GM18951 (cell line): ENCODE measurements at regions not wholly inside any gene's neighbourhood (a gene's known extent, or its start where the extent isn't known, plus 50 kb on each side); places are given as distances from the start of the nearest gene placed in this dataset.
"Not testable (repeated sequence)": the region's sequence is repeated elsewhere in the genome, so short reads cannot be mapped to it uniquely, and the experiment has no call there.

Experiments
- POLR2A ChIP-seq: IDR thresholded peaks from 4 replicates; pipeline ENCODE4 v1.6.1; 2011; ENCODE audit warnings: mild to moderate bottlenecking; ENCODE audit not compliant: insufficient read length, insufficient read depth; ENCODE audit errors: extremely low read depth
- in situ Hi-C: fragments of 300-500 bp; cut with MboI; formaldehyde crosslinking; loops from one replicate; pipeline ENCODE4 v1.12.0; 2022; ENCODE audit warnings: low sequenced_read_pairs, mixed read lengths, inconsistent platforms; ENCODE audit not compliant: unreplicated experiment

DNA sequence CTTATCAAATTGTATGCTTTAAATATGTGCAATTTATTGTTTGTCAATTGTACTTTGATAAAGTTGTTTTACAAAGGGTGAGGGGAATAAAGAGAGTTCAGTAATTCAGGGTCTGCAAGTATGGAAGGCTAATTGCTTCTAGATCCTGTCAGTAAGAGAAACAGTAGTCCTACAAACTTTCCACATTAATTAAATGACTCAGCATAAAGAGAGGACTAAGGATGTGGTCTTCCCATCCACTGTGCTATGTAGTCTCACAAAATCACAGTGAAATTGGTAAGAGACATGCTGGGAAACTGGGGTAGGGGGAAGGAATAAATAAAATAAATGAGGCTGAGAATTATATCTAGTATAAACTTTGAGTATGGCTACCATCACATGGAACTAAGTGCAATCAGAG, 130.2 kb upstream of the PKP2 start:
- TF ChIP-seq POLR2A = no peak
- in situ Hi-C loops = no loop called here

DNA sequence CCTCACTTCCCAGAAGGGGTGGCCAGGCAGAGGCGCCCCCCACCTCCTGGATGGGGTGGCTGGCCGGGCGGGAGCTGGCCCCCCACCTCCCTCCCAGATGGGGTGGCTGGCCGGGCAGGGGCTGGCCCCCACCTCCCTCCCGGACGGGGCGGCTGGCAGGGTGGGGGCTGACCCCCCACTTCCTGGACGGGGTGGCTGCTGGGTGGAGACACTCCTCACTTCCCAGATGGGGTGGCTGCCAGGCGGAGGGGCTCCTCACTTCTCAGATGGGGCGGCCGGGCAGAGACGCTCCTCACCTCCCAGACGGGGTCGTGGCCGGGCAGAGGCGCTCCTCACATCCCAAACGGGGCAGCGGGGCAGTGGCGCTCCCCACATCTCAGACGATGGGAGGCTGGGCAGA, 126.1 kb upstream of the PKP2 start:
- in situ Hi-C loops = not testable (repeated sequence)

DNA sequence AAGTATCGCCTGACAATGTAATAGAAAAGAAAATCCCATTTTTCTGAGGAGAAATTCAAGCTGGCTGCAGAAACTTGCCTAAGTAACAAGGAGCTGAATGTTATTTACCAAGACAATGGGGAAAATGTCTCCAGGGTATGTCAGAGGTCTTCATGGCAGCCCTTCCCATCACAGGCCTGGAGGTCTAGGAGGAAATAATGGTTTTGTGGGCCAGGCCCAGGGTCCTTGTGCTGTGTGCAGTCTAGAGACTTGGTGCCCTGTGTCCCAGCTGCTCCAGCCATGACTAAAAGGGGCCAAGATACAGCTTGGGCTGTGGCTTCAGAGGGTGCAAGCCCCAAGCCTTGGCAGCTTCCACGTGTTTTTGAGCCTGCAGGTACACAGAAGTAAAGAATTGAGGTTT, 120.5 kb upstream of the PKP2 start:
- in situ Hi-C loops = not testable (repeated sequence)

DNA sequence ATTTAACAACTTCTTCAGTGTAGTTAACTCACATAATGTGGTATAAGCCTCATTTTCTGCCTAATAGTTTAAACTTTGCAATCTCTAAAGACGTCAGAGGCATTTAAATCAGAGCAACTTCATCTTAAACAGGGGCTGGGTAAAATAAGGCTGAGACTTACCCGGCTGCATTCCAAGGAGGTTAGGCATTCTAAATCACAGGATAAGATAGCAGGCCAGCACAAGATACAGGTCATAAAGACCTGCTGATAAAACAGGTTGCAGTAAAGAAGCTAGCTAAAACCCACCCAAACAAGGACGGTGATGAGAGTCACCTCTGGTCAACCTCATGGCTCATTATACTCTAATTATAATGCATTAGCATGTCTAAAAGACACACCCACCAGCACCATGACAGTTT, 115.6 kb upstream of the PKP2 start:
- in situ Hi-C loops = no loop called here
- TF ChIP-seq POLR2A = no peak

DNA sequence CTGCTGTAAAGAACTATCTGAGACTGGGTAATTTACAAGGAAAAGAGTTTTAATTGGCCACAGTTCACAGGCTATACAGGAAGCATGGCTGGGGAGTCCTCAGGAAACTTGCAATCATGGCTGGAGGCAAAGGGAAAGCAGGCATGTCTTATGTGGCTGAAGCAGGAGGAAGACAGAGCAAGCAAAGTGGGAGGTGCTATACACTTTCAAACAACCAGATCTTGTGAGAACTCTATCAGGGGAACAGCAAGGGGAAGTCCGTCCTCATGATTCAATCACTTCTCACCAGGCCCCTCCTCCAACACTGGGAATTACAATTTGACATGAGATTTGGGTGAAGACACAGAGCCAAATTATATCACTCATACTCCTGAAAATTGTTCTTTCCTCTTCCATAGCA, 109.5 kb upstream of the PKP2 start:
- in situ Hi-C loops = no loop called here
- TF ChIP-seq POLR2A = no peak

DNA sequence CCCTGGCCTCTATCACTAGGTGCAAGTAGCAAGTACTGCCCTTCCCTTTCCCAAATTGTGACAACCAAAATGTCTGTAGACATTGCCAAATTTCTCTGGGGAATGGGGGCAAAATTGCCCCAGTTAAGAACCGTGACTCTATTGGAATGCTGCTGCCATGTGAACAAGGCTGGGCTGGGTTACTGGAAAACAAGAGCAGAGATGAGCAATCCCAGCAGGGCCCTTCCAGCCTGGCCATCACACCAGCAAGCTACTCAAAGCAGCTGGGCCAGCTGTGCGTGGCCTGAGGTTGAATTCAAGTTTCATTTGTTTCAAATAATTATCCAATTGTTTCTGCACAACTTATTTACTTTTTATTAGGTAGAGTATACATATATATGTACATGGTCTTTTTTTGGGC, 103.4 kb upstream of the PKP2 start:
- in situ Hi-C loops = no loop called here
- no peak for TF ChIP-seq POLR2A

DNA sequence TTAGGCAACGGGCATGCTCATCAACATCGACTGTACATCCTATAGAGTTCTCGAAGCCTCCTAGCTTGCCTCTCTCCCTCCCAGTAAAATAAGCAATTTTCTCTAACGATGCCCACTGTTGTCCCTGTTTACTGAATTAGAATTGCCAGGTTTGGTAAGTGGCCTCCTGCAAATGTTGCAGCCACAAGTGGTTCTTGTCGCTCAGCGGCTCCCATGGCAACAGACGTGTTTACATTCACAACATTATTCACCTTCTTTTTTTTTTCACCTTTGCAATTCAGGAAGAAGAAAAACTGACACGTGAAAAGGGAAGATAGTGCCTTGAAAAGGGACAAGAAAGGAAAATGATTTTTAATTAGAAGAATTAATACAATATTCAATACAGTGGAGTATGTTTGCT, 100.9 kb upstream of the PKP2 start:
- in situ Hi-C loops = no loop called here
- no peak for TF ChIP-seq POLR2A

DNA sequence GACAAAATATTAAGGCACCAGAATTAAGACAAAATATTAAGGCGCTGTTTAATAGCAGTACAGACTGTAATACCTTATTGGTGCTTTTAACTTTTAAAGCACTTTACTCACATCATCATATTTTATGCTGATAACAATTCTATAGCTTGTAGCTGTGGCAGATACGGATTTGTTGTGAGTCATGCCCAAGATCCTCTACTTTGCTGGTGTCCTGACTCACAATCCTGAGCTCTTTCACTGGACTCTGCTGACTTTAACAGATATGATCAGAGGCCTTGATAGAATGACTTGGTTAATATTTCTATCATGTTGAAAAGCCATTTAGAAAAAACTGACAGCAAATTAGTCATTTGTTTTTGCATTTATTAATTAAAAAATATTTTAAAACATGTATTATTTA, 99.0 kb upstream of the PKP2 start:
- in situ Hi-C loops = no loop called here

DNA sequence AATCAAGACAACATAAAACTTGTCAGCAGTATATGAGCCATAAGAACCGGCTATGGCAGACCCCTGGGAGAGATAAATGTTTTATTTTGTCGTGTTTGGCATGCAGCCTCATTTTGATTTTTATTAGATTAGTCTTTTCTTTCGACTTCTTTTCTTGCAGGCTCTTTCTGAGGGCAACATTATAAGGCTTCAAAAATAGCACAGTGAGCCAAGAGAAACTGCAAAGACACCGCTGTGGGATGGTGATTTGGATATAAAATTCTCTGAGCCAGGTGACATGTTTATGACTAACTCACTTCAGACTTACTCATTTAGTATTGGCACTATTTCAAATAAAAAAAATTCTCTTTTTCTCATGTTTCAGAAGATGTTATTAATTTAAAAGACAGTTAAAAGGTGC, 96.8 kb upstream of the PKP2 start:
- in situ Hi-C loops = no loop called here
- no peak for TF ChIP-seq POLR2A

More for the DNA sequence above, 99.0 kb upstream of the PKP2 start:
- TF ChIP-seq POLR2A = no peak

DNA sequence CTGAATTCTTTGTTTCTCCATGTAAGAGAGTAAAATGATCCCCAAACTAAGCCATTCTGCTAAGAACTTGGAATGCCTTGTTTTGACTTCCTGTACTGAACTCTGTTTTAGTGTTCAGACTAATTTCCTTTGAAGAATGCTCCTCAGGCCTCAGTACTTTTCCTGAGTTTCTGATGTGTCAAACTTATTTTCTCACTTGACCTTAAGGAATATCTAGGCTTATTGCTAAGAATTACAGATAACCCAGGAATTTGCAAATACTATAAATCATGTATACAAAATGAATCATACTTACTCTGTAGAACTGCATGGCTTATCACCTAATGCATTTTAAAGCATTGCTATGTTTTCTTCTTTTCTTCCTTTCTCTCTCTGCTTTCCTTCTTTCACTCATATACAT, 93.1 kb upstream of the PKP2 start:
- in situ Hi-C loops = no loop called here
- TF ChIP-seq POLR2A = no peak

DNA sequence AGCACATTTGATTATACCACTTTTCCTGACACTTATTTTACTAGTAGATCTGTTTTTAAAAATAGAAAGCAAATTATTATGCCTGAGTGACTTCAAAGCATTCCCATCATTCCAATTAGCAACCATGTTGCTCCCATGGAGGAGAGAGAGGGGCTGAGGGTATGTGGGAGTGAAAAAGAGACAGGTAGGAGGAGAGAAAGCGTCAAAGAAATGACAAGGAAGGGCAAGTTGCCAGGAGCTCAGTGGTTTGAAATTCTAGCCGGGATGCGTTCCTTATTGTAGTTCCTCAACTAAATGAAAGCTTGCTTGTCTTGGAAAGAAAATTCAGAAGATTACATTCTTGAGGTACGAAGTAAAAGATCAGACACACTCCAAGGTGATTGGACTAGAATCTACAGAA, 92.4 kb upstream of the PKP2 start:
- no peak for TF ChIP-seq POLR2A
- in situ Hi-C loops = no loop called here

DNA sequence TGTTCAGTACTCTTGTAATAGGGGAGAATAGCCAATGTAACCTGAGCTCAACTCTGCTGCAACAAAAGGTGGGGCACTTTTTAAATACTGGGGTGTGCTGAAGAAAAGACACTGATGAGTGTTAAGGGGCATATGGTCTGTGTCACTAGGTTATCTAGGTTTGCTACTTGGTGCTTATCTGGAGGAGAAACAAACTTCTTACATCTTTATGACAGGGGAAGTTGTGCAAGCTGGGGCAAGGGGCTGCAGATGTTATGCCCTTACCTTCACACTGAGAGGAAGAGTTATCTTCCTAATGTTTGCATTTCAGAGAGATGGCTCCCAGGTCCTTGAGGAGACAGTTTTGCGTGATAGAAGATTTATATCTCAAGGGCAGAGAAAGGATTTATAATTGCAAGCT, 90.9 kb upstream of the PKP2 start:
- TF ChIP-seq POLR2A = no peak
- in situ Hi-C loops = no loop called here

DNA sequence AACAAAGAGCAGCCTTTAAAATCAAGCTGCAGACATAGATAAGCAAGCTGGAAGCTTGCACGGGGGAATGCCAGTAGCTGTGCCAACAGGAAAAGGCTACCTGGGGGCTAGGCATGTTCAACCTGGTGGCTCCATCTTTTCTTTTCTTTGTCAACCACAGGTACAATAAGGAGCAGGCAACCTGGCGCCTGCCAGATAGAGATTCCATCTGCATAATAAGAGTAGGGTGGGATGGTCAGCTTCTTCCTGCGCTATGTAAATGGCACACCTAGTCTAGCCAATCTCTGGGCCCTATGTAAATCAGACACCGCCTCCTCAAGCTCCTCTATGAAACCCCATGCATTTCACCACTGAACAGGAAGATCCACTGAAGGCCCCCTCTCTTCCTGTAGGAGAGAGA, 87.4 kb upstream of the PKP2 start:
- TF ChIP-seq POLR2A = no peak
- in situ Hi-C loops = no loop called here

DNA sequence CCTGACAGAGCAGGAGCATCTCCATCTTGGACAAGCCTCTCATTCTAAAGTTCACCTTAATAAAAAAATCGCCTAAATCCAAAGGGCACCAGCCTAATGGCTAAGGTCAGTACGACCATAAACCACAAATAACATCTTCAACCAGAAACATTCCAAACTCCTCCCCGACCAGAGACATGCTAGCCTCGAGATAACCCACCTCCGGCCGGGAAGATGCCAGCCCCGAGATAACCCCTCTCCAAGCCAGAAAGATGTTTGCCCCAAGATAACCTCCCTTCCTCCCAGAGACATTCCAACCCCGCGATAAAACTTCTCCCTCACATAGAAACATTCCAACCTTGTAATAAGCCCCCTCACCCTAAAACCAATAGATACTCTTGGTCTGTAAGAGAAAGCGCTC, 86.8 kb upstream of the PKP2 start:
- in situ Hi-C loops = no loop called here
- TF ChIP-seq POLR2A = no peak

DNA sequence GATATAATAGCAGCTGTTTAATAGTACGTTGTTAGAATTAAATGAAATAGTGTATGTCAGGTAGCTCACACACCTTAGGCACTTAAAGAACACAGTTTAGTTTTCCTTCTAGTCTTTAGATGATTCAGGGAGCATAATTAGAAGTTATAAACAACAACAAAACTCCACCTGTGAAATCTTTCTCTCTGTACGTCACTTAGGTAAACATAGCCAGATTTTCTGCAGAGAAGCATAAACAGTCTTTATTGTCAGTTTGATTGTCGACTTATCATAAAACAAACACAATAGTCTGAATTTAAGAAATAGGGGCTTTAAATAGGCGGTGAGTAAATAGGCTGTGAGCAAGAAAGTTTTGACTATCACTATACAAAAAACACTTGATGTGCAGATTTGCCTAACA, 84.6 kb upstream of the PKP2 start:
- TF ChIP-seq POLR2A = no peak
- in situ Hi-C loops = no loop called here

DNA sequence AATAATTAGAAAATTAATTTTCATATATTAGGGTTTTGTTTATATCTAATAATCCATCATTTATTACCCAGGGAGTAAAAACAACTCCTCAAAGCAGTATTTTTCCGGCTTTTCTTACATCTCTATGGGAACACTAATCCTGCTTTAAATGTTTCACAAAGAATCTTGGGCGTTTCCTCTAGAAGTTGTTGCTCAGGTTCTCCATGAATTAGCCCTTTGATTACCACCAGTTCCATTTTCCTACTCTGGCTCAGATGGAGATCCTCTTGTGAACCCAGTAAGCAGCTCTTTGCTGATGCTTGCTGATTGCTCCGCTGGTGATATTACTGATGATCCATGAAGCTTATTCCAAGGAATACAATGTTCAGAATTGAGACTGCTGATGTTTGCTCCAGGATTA, 78.5 kb upstream of the PKP2 start:
- TF ChIP-seq POLR2A = no peak
- in situ Hi-C loops = no loop called here
